ES-I3 (cell line): ENCODE measurements at regions not wholly inside any gene's neighbourhood (a gene's known extent, or its start where the extent isn't known, plus 50 kb on each side); places are given as distances from the start of the nearest gene placed in this dataset.
"Not testable (repeated sequence)": the region's sequence is repeated elsewhere in the genome, so short reads cannot be mapped to it uniquely, and the experiment has no call there.

ENCODE experiments used
- H3K36me3 ChIP-seq: 2 replicates; pipeline ENCODE4 v1.6.1; 2013; ENCODE audit warnings: mild to moderate bottlenecking, low read length, control low read depth, moderate library complexity; ENCODE audit not compliant: insufficient read depth
- H3K4me1 ChIP-seq: 2 replicates; pipeline ENCODE4 v1.6.1; 2013; ENCODE audit warnings: mild to moderate bottlenecking, control low read depth, low read length; ENCODE audit not compliant: insufficient read depth
- H3K9ac ChIP-seq: 2 replicates; pipeline ENCODE4 v1.6.1; 2013; ENCODE audit warnings: low read depth, mild to moderate bottlenecking, low read length, moderate library complexity
- H3K9me3 ChIP-seq: 2 replicates; pipeline ENCODE4 v1.6.1; 2013; ENCODE audit warnings: mild to moderate bottlenecking, low read length, moderate library complexity; ENCODE audit not compliant: control insufficient read depth, insufficient read depth

GRCh38 chr5:90264689-90265544, 144.6 kb downstream of the CETN3 start:
- H3K9ac ChIP-seq = no peak overlapping the region
- no peaks in the 10 kb centered on the region for H3K9me3 ChIP-seq
- H3K36me3 ChIP-seq = no peaks in the 10 kb centered on the region
- H3K4me1 ChIP-seq = 0 out of 2 replicates have a peak, but pooled peaks cover 3% of the 10 kb centered on the region

DNA sequence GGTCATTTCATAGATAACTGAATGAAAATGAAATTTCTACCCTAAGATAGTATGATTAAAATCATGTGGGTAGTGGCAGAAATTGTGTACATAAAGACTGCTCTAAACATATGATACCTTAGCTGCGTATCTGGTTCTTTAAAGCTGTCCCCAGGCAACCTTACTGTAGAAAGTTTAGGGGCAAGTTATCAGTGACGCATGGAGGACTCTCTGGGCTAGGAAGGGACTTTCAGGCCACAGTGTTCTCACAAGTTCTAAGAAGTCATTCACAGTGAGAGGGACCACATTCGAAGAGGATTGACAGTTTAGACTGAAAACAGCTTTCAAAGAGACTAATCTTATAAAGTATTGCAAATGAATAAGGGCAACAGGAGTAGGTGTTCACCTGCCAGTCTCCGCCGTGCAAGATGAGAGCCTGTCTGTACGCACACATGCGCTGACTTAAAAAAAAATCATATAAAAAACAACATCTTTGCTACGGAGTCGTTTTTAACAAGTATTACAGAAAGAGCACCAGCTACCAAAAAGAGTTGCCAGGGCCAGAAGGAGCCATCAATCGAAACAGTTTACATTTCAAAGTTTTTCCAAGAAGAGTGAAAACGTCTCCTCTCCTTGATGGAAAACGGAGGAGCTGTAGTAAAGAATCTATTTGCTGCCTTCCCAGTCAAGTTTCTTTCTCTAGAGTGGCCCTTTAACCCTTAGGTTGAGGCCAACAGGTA, 146.3 kb downstream of the CETN3 start:
- H3K4me1 ChIP-seq = 0 out of 2 replicates have a peak, but pooled peaks cover 3% of the 10 kb centered on the region
- H3K36me3 ChIP-seq = no peaks in the 10 kb centered on the region
- H3K9ac ChIP-seq = no peak overlapping the region
- H3K9me3 ChIP-seq = no peaks in the 10 kb centered on the region

DNA sequence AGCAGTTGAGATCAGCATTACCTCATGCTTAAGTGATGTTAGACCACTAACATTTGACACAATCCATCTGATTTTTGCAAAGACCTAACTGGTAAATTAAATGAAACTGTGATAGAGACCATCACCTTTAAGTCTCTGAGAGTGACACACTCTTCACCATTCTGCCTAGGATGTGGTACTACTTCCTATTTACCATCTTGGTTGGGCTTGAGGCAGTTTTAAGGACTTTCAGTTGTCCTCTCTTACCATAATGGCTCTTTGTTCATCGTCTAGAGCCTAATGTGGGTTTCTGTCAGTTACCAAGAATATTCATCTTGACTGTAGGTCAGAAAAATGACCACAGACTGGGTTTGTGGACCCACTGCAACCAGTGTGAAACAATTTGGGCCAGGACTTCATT, 158.1 kb downstream of the CETN3 start:
- Histone ChIP-seq H3K9me3 (no peaks in the 10 kb centered on the region), H3K36me3 (no peaks in the 10 kb centered on the region), H3K9ac (no peak overlapping the region), H3K4me1 (no peaks in the 10 kb centered on the region; the same call in 1 of the 2 replicates)

GRCh38 chr5:90248640-90249039, 160.9 kb downstream of the CETN3 start:
- Histone ChIP-seq H3K36me3 (no peaks in the 10 kb centered on the region), H3K4me1 (no peaks in the 10 kb centered on the region; the same call in 1 of the 2 replicates), H3K9me3 (no peaks in the 10 kb centered on the region), H3K9ac (no peak overlapping the region)

DNA sequence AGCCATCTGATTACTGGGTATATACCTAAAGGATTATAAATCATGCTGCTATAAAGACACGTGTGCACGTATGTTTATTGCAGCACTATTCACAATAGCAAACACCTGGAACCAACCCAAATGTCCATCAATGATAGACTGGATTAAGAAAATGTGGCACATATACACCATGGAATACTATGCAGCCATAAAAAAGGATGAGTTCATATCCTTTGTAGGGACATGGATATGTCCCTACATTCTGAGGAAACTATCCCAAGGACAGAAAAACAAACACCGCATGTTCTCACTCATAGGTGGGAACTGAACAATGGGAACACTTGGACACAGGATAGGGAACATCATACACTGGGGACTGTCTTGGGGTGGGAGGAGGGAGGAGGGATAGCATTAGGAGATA, 165.7 kb downstream of the CETN3 start:
- H3K36me3 ChIP-seq, H3K4me1 ChIP-seq, H3K9ac ChIP-seq, H3K9me3 ChIP-seq: not testable (repeated sequence)

DNA sequence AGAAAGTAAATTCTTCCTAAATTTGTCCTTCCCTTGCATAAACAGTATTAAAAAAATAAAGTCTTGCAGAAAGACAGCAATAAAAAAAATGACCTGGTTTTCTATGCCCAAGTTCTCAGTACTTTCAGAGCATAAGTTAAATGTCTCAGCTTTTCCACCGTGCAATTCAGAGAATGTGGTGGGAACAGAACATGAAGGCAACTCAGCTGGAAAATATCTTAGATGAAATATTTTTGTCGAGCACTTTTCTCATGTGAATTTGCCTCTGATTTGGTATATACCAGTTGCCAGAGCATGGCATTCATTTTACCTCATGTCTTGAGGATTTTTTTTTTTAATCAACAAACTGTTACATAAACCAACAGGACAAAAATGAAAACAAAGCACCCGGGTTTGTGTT, 176.1 kb downstream of the CETN3 start:
- H3K9ac ChIP-seq = no peak overlapping the region
- H3K9me3 ChIP-seq = no peaks in the 10 kb centered on the region
- no peaks in the 10 kb centered on the region for H3K4me1 ChIP-seq
- H3K36me3 ChIP-seq = no peaks in the 10 kb centered on the region

GRCh38 chr5:90231688-90232087, 177.9 kb downstream of the CETN3 start:
- Histone ChIP-seq H3K9ac (no peak overlapping the region), H3K4me1 (no peaks in the 10 kb centered on the region), H3K36me3 (no peaks in the 10 kb centered on the region), H3K9me3 (no peaks in the 10 kb centered on the region)

DNA sequence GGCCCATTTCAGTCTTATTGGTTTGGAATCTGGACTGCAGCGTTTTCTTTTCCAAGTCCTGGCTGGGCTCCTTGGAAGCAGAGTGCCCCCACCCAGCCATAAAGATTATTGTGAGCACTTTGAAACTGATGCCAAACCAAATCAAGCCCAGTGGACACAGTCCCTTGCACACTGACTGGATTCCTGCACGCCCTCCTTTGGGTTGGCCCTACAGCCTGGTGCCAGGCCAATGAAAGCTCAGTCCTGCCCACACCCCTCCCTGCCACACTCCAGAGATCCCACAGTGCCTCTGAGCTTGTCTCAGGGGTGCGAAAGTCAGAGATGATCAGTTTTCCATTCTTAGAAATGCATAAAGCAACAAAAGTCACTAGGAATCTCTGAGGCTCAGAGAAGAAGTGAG, 181.9 kb downstream of the CETN3 start:
- H3K9me3 ChIP-seq = no peaks in the 10 kb centered on the region
- no peaks in the 10 kb centered on the region for H3K36me3 ChIP-seq
- no peak overlapping the region for H3K9ac ChIP-seq
- no peaks in the 10 kb centered on the region for H3K4me1 ChIP-seq

- no peaks in the 10 kb centered on the region for H3K36me3 ChIP-seq
- 0 out of 2 replicates have a peak, but pooled peaks cover 3% of the 10 kb centered on the region for H3K4me1 ChIP-seq
- H3K9me3 ChIP-seq = no peaks in the 10 kb centered on the region
- H3K9ac ChIP-seq = no peak overlapping the region
Measured at GRCh38 chr5:90226433-90227099, 183.0 kb downstream of the CETN3 start.

DNA sequence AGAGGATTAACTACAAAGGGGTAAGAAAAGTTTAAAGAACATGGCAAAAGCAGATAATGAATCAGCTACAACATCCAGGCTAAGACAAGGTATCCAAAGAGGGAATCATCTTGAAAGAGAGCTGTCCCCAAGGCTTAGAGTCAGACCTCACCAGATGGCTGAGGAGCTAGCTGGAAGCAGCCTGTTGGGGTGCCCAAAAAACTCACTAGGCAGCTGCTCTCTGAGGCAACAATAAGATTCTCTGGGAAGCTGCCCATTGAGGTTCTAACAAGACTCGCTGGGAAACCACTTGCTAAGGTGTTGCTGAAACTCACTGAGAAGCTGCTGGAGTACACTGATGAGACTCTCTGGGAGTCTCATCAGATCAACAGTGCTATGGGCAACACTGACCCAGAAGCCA, 185.2 kb downstream of the CETN3 start:
- Histone ChIP-seq H3K9ac (no peak overlapping the region), H3K36me3 (no peaks in the 10 kb centered on the region), H3K4me1 (0 out of 2 replicates have a peak, but pooled peaks cover 3% of the 10 kb centered on the region), H3K9me3 (no peaks in the 10 kb centered on the region)

- Histone ChIP-seq H3K9me3 (no peaks in the 10 kb centered on the region), H3K9ac (no peak overlapping the region), H3K36me3 (no peaks in the 10 kb centered on the region)
Measured at GRCh38 chr5:90223756-90224155, 185.8 kb downstream of the CETN3 start.

GRCh38 chr5:90221951-90222350, 187.6 kb downstream of the CETN3 start:
- 0 out of 2 replicates have a peak, but pooled peaks cover 3% of the 10 kb centered on the region for H3K4me1 ChIP-seq
- H3K9ac ChIP-seq = no peak overlapping the region
- H3K36me3 ChIP-seq = no peaks in the 10 kb centered on the region
- H3K9me3 ChIP-seq = no peaks in the 10 kb centered on the region

More at GRCh38 chr5:90223756-90224155, 185.8 kb downstream of the CETN3 start:
- H3K4me1 ChIP-seq = 0 out of 2 replicates have a peak, but pooled peaks cover 3% of the 10 kb centered on the region

GRCh38 chr5:90220554-90220953, 189.0 kb downstream of the CETN3 start:
- no peaks in the 10 kb centered on the region for H3K36me3 ChIP-seq
- H3K9me3 ChIP-seq = no peaks in the 10 kb centered on the region
- no peak overlapping the region for H3K9ac ChIP-seq
- H3K4me1 ChIP-seq = 0 out of 2 replicates have a peak, but pooled peaks cover 3% of the 10 kb centered on the region

- Histone ChIP-seq H3K36me3 (no peaks in the 10 kb centered on the region), H3K4me1 (no peaks in the 10 kb centered on the region), H3K9me3 (peaks cover 7% of the 10 kb centered on the region; the same call in 1 of the 2 replicates)
Measured at GRCh38 chr5:90214991-90215390, 194.6 kb downstream of the CETN3 start.

More at GRCh38 chr5:90214991-90215390, 194.6 kb downstream of the CETN3 start:
- no peak overlapping the region for H3K9ac ChIP-seq
